GM18907 (cell line): ENCODE measurements at regions not wholly inside any gene's neighbourhood (a gene's known extent, or its start where the extent isn't known, plus 50 kb on each side); places are given as distances from the start of the nearest gene placed in this dataset.

Experiments
- ATAC-seq: cut with Tn5 transposase; IDR thresholded peaks from one replicate; pipeline ENCODE4 v1.9.1; 2021; ENCODE audit warnings: mild to moderate bottlenecking, moderate library complexity; ENCODE audit not compliant: unreplicated experiment

DNA sequence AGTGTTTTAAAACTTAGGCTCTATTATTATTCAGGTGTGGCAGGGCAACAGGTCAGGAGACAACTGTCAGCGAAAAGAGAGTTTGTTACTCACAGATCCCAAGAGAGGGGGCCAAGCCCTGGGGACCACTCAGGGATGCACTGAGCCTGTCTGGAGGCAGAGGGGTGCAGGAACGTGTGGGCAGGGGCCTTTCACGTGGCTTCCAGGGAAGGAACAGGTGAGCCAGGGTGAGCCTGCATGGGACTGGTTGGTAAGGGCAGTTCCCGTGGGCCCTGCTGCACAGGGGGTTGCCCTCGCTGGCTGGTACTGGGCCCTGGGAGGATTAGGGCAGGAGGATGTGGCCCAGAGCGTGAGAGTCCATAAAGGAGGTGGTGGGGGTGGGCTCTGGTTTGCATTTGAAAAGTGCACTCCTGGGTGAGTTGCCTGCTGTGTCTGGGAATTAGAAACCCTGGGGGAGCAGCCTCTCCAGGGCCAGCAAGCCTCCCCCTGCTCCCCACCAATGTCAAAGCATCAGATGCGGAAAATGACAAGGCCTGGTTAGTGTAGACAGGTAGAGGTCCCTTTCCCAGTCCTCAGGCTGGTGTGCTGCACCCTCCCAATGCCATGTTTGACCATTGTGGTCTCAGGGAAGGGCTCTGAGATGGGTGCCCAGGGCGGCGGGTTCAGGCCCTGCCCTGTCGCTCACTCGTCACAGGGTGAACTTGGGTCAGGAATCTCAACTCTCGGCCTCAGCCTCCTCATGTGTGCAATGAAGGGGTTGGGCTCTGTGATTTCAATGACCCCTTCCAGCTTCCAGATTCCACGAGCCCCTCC lies 127.4 kb upstream of the RPS6KA2 start:
- ATAC-seq = no peak

DNA sequence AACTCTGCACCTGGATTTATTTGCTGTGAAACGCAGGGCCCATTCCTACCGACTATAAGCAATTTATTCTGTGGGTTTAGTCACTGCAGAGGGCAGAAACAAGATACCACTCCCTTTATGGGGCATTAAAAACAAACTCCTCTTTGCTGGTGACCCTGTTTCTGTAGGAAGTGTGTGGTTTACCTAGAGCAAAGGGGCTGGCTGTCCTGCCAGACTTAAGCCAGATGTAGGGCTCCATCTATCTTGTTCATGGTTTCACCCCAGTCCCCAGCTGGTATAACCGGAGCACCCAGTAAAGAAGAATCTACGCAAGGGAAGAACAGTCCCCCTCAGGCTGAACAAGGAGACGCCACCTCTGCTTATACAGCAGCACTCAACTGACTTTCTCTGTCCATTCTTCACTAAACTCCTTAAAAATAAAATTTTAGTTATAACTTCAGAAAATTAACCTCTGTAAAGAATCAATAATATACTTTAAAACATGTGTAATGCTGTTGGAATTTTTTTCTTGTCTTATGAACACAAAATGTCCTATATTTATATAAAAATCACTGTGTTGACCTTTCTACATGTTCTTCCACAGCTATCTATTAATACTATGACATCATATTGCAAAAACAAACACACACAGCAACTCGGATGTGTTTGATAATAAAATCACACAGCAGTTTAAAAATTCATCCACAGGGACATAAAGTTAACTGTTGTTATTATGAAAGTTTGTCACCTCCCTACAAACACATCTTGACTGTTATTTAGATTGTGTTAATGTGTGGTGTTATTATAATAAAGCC lies 126.1 kb upstream of the RPS6KA2 start:
- ATAC-seq = no peak

- ATAC-seq = peak; percentile 80
These were observed 125.0 kb upstream of the RPS6KA2 start for GRCh38 chr6:166752097-166752496.

DNA sequence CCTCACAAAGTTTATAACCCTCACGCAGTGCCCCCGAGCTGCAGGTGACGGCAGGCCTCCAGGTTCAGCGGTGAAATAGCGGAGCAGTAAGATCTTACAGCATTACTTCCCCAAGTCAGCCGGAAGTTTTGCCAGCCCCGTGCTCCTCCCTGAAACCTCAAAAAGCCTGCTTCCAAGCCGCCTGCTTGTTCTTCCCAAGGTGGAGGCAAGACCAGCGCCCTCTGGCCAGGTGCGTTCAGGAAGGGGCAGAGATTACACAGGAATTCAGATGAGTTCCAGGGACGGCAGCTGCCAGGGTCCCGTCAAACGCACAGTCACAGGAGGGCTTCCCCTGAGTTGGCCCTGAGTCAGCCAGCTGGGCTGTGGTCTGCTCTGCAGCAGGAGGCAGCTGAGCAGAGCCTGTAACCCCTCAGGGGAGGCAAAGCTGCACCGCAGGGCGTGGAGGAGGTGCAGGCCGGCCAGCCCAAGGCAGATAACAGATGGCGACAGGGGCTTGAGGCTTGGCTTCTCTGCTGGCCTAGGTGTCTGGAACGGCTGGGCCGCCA lies 124.1 kb upstream of the RPS6KA2 start:
- ATAC-seq = peak; percentile 95

- no peak for ATAC-seq
These were observed 123.2 kb upstream of the RPS6KA2 start for GRCh38 chr6:166750108-166750793.

DNA sequence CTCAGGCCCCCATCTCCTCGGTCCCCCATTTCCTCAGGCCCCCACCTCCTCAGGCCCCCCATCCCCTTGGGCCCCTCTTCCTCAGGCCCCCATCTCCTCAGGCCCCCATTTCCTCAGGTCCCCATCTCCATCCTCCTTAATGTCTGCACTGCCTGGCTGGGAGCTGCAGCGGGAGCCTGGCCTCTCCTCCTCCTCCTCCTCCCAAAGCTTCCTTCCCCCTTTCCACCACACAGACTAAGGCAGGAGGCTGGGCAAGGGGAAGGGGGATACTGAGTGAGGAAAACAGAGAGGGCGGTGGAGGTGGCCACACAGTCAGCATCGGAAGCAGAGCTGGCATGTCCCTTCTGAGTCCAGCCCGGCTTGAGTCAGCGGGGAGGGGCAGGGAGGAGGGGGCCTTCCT lies 122.6 kb upstream of the RPS6KA2 start:
- ATAC-seq = no peak

GRCh38 chr6:166747644-166748595 lies 120.9 kb upstream of the RPS6KA2 start:
- ATAC-seq = no peak

- no peak for ATAC-seq
These were observed 119.0 kb upstream of the RPS6KA2 start for GRCh38 chr6:166745801-166746668.

- ATAC-seq = no peak
These were observed 117.4 kb upstream of the RPS6KA2 start for GRCh38 chr6:166744223-166745134.

- ATAC-seq = no peak
These were observed 116.6 kb upstream of the RPS6KA2 start for GRCh38 chr6:166743406-166744222.

GRCh38 chr6:166742981-166743380 lies 115.9 kb upstream of the RPS6KA2 start:
- no peak for ATAC-seq

GRCh38 chr6:166739976-166740318 lies 112.9 kb upstream of the RPS6KA2 start:
- no peak for ATAC-seq

- no peak for ATAC-seq
These were observed 112.3 kb upstream of the RPS6KA2 start for GRCh38 chr6:166739117-166739975.

DNA sequence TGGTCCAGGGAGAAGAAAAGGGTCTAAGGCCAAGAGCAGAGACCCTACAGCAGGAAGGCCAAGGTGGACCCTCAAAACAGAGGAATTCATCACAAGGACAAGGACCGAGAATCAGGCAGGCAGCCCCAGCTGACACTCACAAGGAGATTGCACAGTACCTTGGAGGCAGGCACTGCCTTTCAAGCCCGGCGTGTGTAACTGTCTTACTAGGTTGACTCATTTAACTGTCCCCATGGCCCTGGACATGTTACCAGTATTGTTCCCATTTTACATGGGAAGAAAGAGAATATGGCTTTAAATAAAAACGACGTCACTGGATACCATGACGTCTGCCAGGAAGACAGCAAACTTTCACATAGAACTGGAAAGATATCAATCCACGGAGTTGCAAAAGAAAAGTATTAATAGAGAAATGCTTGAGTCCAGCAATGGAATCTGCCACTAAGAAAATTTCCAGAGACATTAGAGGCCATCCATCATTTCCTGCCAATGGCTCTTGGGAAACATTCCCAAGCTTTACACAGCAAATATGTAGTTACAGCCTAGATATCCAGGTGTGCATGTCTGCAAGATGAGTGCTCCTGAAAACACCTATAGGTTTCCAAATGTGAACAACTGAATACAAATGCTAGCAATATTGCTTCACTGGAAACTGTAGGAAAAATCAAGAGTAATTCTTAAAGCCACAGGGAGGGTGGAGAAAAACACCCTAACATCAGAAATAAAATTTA lies 111.5 kb upstream of the RPS6KA2 start:
- ATAC-seq = no peak

- ATAC-seq = no peak
These were observed 110.2 kb upstream of the RPS6KA2 start for GRCh38 chr6:166737261-166737660.

- ATAC-seq = no peak
These were observed 109.6 kb upstream of the RPS6KA2 start for GRCh38 chr6:166736634-166737033.
